GM23338 (cell line): ENCODE measurements at regions not wholly inside any gene's neighbourhood (a gene's known extent, or its start where the extent isn't known, plus 50 kb on each side); places are given as distances from the start of the nearest gene placed in this dataset.

Source experiments
- ATAC-seq: fragments of 200-7000 bp; cut with Tn5 transposase; 3 replicates; pipeline ENCODE4 v1.9.1; 2020
- DNase-seq: peaks from one replicate; pipeline ENCODE4 v3.0.0-alpha.2; 2015; ENCODE audit warnings: low spot score
- H2AFZ ChIP-seq: fragments of 200-600 bp; sonication (generic); 2 replicates; pipeline ENCODE4 v1.8.0; 2016; ENCODE audit warnings: antibody characterized with exemption, mild to moderate bottlenecking, moderate library complexity
- H3F3A ChIP-seq: fragments of 200-600 bp; sonication (generic); replicated peaks from 2 replicates; pipeline ENCODE4 v1.8.0; 2017; ENCODE audit warnings: antibody characterized with exemption, mixed run types, low read depth
- H3K27ac ChIP-seq: fragments of 200-600 bp; sonication (generic); 2 replicates; pipeline ENCODE4 v1.6.1; 2016; ENCODE audit warnings: low read depth
- H3K27me3 ChIP-seq: fragments of 200-600 bp; sonication (generic); 2 replicates; pipeline ENCODE4 v1.8.0; 2016; ENCODE audit warnings: mild to moderate bottlenecking, mixed run types, moderate library complexity; ENCODE audit not compliant: insufficient read depth
- H3K36me3 ChIP-seq: fragments of 200-600 bp; sonication (generic); 2 replicates; pipeline ENCODE4 v1.8.0; 2016; ENCODE audit warnings: mild to moderate bottlenecking; ENCODE audit not compliant: insufficient read depth
- H3K4me1 ChIP-seq: fragments of 200-600 bp; sonication (generic); 2 replicates; pipeline ENCODE4 v1.8.0; 2016; ENCODE audit warnings: mild to moderate bottlenecking, moderate library complexity; ENCODE audit not compliant: insufficient read depth
- H3K4me2 ChIP-seq: fragments of 200-600 bp; sonication (generic); 2 replicates; pipeline ENCODE4 v1.7.1; 2017; ENCODE audit warnings: mixed run types
- H3K4me3 ChIP-seq: fragments of 200-600 bp; sonication (generic); 2 replicates; pipeline ENCODE4 v1.6.1; 2016; ENCODE audit warnings: mixed run types
- H3K79me2 ChIP-seq: fragments of 200-600 bp; sonication (generic); replicated peaks from 2 replicates; pipeline ENCODE4 v1.8.0; 2017; ENCODE audit warnings: mild to moderate bottlenecking; ENCODE audit not compliant: insufficient read depth
- H3K9me2 ChIP-seq: fragments of 200-600 bp; sonication (generic); 2 replicates; pipeline ENCODE4 v1.8.0; 2017; ENCODE audit not compliant: insufficient read depth
- H4K20me1 ChIP-seq: fragments of 200-600 bp; sonication (generic); replicated peaks from 2 replicates; pipeline ENCODE4 v1.8.0; 2017; ENCODE audit warnings: mild to moderate bottlenecking; ENCODE audit not compliant: insufficient read depth
- H3K27ac Mint-ChIP-seq: 2 replicates; pipeline ENCODE4 v1.8.0; 2020; ENCODE audit warnings: inconsistent platforms, mild to moderate bottlenecking, moderate library complexity, mixed read lengths
- H3K27me3 Mint-ChIP-seq: 3 replicates; pipeline ENCODE4 v1.8.0; 2022; ENCODE audit warnings: low read depth, mild to moderate bottlenecking, moderate library complexity, mixed read lengths, inconsistent platforms; ENCODE audit not compliant: insufficient read depth, poor library complexity
- H3K36me3 Mint-ChIP-seq: 3 replicates; pipeline ENCODE4 v1.8.0; 2021; ENCODE audit warnings: low read depth, mild to moderate bottlenecking, inconsistent platforms, moderate library complexity, mixed read lengths
- H3K4me1 Mint-ChIP-seq: 3 replicates; pipeline ENCODE4 v1.8.0; 2020; ENCODE audit warnings: mild to moderate bottlenecking, inconsistent platforms, mixed read lengths
- H3K4me3 Mint-ChIP-seq: 3 replicates; pipeline ENCODE4 v1.8.0; 2021; ENCODE audit warnings: moderate library complexity, mild to moderate bottlenecking, inconsistent platforms, mixed read lengths
- H3K9me3 Mint-ChIP-seq: 3 replicates; pipeline ENCODE4 v1.8.0; 2020; ENCODE audit warnings: moderate library complexity, mild to moderate bottlenecking, inconsistent platforms, mixed read lengths
- CREB1 ChIP-seq: fragments of 250-450 bp; sonication (Bioruptor Pico); IDR thresholded peaks from 2 replicates; pipeline ENCODE4 v1.5.0; 2020; ENCODE audit warnings: low read depth, mild to moderate bottlenecking, moderate library complexity
- EZH2 ChIP-seq: fragments of 200-600 bp; sonication (generic); IDR thresholded peaks from one replicate; pipeline ENCODE4 v1.8.0; 2017; ENCODE audit warnings: antibody characterized with exemption, mild to moderate bottlenecking, low read depth; ENCODE audit not compliant: unreplicated experiment
- JUNB ChIP-seq: IDR thresholded peaks from one replicate; pipeline ENCODE4 v1.6.1; 2016; ENCODE audit warnings: antibody characterized with exemption; ENCODE audit not compliant: unreplicated experiment
- POLR2AphosphoS5 ChIP-seq: IDR thresholded peaks from 2 replicates; pipeline ENCODE4 v1.6.1; 2016; ENCODE audit warnings: antibody characterized with exemption, low read depth
- STAT1 ChIP-seq: IDR thresholded peaks from one replicate; pipeline ENCODE4 v1.6.1; 2016; ENCODE audit warnings: antibody characterized with exemption; ENCODE audit not compliant: unreplicated experiment
- TF ChIP-seq, protein P1 (sequence below), 2 experiments: fragments of 200-600 bp in 1 of 2; sonication (generic) in 1 of 2; conservative IDR thresholded peaks; 2 replicates each; pipeline versions ENCODE4 v1.5.1 to v1.6.1; 2016 to 2017; ENCODE audit warnings: antibody characterized with exemption in 2 of 2, low read depth in 2 of 2, mild to moderate bottlenecking in 2 of 2, moderate library complexity in 1 of 2
- TF ChIP-seq, protein P2 (sequence below): IDR thresholded peaks from one replicate; pipeline ENCODE4 v1.6.1; 2018; ENCODE audit warnings: antibody characterized with exemption; ENCODE audit not compliant: unreplicated experiment
- TF ChIP-seq, protein P3 (sequence below): fragments of 250-450 bp; sonication (Bioruptor Pico); IDR thresholded peaks from 2 replicates; pipeline ENCODE4 v1.5.0; 2020; ENCODE audit warnings: mild to moderate bottlenecking, moderate library complexity
- TF ChIP-seq, protein P4 (sequence below): IDR thresholded peaks from 2 replicates; pipeline ENCODE4 v1.6.1; 2016; ENCODE audit warnings: antibody characterized with exemption

DNA sequence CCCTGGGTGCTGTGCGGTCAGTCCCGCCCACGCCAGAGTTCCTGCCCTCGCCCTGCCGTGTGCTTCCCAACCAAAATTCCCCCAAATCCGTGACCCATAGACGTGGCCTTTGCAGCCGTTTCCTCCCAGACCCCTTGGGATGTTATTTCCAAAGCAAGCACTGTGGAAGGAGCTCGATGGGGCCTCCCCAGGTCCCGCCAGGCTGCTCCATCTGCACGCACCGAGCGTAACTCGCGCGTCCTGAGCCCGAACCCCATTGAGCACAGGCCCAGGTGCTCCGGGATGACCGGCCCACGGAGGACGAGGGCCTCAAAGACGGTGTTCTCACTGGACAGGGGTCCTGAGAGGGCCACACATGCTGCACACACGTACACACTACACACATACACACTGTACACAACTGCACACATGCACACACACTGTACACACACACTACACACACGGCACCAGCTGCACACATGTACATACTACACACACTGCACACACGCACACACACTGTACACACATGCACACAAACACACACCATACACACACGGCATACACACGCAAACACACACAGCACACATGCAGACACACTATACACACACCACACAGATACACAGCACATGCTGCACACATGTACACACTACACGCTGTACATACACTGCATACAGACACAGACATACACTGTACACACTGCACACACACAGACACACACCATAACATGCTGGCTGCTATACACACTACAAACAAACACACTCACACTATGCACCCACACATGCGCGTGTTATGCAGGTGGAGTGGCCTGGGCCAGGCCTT lies 431.2 kb upstream of the SALL3 start (continued):
- TF ChIP-seq, protein P1, sequence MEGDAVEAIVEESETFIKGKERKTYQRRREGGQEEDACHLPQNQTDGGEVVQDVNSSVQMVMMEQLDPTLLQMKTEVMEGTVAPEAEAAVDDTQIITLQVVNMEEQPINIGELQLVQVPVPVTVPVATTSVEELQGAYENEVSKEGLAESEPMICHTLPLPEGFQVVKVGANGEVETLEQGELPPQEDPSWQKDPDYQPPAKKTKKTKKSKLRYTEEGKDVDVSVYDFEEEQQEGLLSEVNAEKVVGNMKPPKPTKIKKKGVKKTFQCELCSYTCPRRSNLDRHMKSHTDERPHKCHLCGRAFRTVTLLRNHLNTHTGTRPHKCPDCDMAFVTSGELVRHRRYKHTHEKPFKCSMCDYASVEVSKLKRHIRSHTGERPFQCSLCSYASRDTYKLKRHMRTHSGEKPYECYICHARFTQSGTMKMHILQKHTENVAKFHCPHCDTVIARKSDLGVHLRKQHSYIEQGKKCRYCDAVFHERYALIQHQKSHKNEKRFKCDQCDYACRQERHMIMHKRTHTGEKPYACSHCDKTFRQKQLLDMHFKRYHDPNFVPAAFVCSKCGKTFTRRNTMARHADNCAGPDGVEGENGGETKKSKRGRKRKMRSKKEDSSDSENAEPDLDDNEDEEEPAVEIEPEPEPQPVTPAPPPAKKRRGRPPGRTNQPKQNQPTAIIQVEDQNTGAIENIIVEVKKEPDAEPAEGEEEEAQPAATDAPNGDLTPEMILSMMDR (conservative IDR thresholded peaks at IDR 0.05; ENCODE audit: low read depth in 2 of 2) = no peak
- no peak for TF ChIP-seq JUNB
- TF ChIP-seq POLR2AphosphoS5 = no peak
- TF ChIP-seq STAT1 = no peak
- no peak for TF ChIP-seq CREB1

DNA sequence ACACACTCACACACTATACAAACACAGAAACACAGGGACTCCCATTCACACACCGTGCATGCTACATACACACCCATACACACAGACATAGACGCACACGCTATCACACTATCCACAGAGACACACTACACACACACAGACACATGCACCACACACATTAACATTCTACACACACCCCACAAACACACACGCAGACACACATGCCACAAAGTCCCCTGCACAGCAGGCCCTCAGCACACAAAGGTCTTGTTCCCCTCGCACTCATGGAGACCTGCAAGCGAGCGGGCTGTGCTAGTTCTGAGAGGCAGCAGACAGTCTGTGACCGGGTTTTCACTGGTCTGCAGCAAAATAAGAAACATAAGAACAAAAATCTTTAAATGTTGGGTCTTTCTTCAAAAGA lies 429.6 kb upstream of the SALL3 start:
- H3K27ac ChIP-seq = no peak overlapping the region
- H3K27ac Mint-ChIP-seq = no peak overlapping the region
- no peak overlapping the region for H3K4me2 ChIP-seq
- H3K36me3 Mint-ChIP-seq = peaks cover 52% of the 10 kb centered on the region
- no peaks in the 10 kb centered on the region for H4K20me1 ChIP-seq
- no peaks in the 10 kb centered on the region for H3K9me2 ChIP-seq
- 0 out of 2 replicates have a peak, but pooled peaks cover 4% of the 10 kb centered on the region for H3K36me3 ChIP-seq
- no peak for ATAC-seq
- no peaks in the 10 kb centered on the region for H3K27me3 ChIP-seq
- peaks cover 4% of the 10 kb centered on the region for H3K27me3 Mint-ChIP-seq
- no peak overlapping the region for H2AFZ ChIP-seq
- no peaks in the 10 kb centered on the region for H3K4me1 ChIP-seq
- H3K9me3 Mint-ChIP-seq = peaks cover 91% of the 10 kb centered on the region
- no peak overlapping the region for H3K4me3 ChIP-seq
- no peak overlapping the region for H3K4me3 Mint-ChIP-seq
- no peaks in the 10 kb centered on the region for H3F3A ChIP-seq
- no peak for DNase-seq
- H3K4me1 Mint-ChIP-seq = no peaks in the 10 kb centered on the region
- no peaks in the 10 kb centered on the region for H3K79me2 ChIP-seq
- TF ChIP-seq, protein P1 (conservative IDR thresholded peaks at IDR 0.05; ENCODE audit: low read depth in 2 of 2) = no peak
- TF ChIP-seq CREB1 (no peak), EZH2 (no peak)
- TF ChIP-seq, protein P2, sequence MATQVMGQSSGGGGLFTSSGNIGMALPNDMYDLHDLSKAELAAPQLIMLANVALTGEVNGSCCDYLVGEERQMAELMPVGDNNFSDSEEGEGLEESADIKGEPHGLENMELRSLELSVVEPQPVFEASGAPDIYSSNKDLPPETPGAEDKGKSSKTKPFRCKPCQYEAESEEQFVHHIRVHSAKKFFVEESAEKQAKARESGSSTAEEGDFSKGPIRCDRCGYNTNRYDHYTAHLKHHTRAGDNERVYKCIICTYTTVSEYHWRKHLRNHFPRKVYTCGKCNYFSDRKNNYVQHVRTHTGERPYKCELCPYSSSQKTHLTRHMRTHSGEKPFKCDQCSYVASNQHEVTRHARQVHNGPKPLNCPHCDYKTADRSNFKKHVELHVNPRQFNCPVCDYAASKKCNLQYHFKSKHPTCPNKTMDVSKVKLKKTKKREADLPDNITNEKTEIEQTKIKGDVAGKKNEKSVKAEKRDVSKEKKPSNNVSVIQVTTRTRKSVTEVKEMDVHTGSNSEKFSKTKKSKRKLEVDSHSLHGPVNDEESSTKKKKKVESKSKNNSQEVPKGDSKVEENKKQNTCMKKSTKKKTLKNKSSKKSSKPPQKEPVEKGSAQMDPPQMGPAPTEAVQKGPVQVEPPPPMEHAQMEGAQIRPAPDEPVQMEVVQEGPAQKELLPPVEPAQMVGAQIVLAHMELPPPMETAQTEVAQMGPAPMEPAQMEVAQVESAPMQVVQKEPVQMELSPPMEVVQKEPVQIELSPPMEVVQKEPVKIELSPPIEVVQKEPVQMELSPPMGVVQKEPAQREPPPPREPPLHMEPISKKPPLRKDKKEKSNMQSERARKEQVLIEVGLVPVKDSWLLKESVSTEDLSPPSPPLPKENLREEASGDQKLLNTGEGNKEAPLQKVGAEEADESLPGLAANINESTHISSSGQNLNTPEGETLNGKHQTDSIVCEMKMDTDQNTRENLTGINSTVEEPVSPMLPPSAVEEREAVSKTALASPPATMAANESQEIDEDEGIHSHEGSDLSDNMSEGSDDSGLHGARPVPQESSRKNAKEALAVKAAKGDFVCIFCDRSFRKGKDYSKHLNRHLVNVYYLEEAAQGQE = no peak
- TF ChIP-seq, protein P3, sequence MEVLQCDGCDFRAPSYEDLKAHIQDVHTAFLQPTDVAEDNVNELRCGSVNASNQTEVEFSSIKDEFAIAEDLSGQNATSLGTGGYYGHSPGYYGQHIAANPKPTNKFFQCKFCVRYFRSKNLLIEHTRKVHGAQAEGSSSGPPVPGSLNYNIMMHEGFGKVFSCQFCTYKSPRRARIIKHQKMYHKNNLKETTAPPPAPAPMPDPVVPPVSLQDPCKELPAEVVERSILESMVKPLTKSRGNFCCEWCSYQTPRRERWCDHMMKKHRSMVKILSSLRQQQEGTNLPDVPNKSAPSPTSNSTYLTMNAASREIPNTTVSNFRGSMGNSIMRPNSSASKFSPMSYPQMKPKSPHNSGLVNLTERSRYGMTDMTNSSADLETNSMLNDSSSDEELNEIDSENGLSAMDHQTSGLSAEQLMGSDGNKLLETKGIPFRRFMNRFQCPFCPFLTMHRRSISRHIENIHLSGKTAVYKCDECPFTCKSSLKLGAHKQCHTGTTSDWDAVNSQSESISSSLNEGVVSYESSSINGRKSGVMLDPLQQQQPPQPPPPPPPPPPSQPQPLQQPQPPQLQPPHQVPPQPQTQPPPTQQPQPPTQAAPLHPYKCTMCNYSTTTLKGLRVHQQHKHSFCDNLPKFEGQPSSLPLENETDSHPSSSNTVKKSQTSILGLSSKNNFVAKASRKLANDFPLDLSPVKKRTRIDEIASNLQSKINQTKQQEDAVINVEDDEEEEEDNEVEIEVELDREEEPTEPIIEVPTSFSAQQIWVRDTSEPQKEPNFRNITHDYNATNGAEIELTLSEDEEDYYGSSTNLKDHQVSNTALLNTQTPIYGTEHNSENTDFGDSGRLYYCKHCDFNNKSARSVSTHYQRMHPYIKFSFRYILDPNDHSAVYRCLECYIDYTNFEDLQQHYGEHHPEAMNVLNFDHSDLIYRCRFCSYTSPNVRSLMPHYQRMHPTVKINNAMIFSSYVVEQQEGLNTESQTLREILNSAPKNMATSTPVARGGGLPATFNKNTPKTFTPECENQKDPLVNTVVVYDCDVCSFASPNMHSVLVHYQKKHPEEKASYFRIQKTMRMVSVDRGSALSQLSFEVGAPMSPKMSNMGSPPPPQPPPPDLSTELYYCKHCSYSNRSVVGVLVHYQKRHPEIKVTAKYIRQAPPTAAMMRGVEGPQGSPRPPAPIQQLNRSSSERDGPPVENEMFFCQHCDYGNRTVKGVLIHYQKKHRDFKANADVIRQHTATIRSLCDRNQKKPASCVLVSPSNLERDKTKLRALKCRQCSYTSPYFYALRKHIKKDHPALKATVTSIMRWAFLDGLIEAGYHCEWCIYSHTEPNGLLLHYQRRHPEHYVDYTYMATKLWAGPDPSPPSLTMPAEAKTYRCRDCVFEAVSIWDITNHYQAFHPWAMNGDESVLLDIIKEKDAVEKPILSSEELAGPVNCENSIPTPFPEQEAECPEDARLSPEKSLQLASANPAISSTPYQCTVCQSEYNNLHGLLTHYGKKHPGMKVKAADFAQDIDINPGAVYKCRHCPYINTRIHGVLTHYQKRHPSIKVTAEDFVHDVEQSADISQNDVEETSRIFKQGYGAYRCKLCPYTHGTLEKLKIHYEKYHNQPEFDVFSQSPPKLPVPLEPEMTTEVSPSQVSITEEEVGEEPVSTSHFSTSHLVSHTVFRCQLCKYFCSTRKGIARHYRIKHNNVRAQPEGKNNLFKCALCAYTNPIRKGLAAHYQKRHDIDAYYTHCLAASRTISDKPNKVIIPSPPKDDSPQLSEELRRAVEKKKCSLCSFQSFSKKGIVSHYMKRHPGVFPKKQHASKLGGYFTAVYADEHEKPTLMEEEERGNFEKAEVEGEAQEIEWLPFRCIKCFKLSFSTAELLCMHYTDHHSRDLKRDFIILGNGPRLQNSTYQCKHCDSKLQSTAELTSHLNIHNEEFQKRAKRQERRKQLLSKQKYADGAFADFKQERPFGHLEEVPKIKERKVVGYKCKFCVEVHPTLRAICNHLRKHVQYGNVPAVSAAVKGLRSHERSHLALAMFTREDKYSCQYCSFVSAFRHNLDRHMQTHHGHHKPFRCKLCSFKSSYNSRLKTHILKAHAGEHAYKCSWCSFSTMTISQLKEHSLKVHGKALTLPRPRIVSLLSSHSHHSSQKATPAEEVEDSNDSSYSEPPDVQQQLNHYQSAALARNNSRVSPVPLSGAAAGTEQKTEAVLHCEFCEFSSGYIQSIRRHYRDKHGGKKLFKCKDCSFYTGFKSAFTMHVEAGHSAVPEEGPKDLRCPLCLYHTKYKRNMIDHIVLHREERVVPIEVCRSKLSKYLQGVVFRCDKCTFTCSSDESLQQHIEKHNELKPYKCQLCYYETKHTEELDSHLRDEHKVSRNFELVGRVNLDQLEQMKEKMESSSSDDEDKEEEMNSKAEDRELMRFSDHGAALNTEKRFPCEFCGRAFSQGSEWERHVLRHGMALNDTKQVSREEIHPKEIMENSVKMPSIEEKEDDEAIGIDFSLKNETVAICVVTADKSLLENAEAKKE = no peak
- TF ChIP-seq, protein P4, sequence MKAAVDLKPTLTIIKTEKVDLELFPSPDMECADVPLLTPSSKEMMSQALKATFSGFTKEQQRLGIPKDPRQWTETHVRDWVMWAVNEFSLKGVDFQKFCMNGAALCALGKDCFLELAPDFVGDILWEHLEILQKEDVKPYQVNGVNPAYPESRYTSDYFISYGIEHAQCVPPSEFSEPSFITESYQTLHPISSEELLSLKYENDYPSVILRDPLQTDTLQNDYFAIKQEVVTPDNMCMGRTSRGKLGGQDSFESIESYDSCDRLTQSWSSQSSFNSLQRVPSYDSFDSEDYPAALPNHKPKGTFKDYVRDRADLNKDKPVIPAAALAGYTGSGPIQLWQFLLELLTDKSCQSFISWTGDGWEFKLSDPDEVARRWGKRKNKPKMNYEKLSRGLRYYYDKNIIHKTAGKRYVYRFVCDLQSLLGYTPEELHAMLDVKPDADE = no peak
